Fibroblast of mammary gland (primary cell): ENCODE measurements at regions not wholly inside any gene's neighbourhood (a gene's known extent, or its start where the extent isn't known, plus 50 kb on each side); places are given as distances from the start of the nearest gene placed in this dataset.

Source experiments
- DNase-seq: peaks from one replicate; pipeline ENCODE4 v3.0.0-alpha.2; 2010; ENCODE audit warnings: low read depth
- H3K4me3 ChIP-seq: 2 replicates; pipeline ENCODE4 v1.5.1; 2011; ENCODE audit warnings: low read depth, mild to moderate bottlenecking, low read length, moderate library complexity; ENCODE audit not compliant: control insufficient read depth
- CTCF ChIP-seq: conservative IDR thresholded peaks from 2 replicates; pipeline ENCODE4 v1.5.1; 2011; ENCODE audit warnings: low read depth, low read length, inconsistent platforms; ENCODE audit not compliant: control insufficient read depth, insufficient read depth

- H3K4me3 ChIP-seq, result no peak overlapping the region
- TF ChIP-seq CTCF, result no peak
- no peak for DNase-seq
Measured at GRCh38 chr4:116512552-116512951, 572.8 kb downstream of the TRAM1L1 start.

GRCh38 chr4:116501954-116502353 is 583.4 kb downstream of the TRAM1L1 start:
- no peak for TF ChIP-seq CTCF
- no peak for DNase-seq
- H3K4me3 ChIP-seq, result no peak overlapping the region

- TF ChIP-seq CTCF, result no peak
Measured at GRCh38 chr4:116500225-116500624, 585.2 kb downstream of the TRAM1L1 start.

GRCh38 chr4:116489739-116490138 is 595.6 kb downstream of the TRAM1L1 start:
- TF ChIP-seq CTCF, result no peak
- H3K4me3 ChIP-seq, result no peak overlapping the region
- DNase-seq, result no peak

More at GRCh38 chr4:116500225-116500624, 585.2 kb downstream of the TRAM1L1 start:
- no peak overlapping the region for H3K4me3 ChIP-seq
- no peak for DNase-seq

- DNase-seq, result no peak
- no peak overlapping the region for H3K4me3 ChIP-seq
- TF ChIP-seq CTCF, result no peak
Measured at GRCh38 chr4:116486401-116486800, 599.0 kb downstream of the TRAM1L1 start.

- no peak overlapping the region for H3K4me3 ChIP-seq
- TF ChIP-seq CTCF, result no peak
- DNase-seq, result no peak
Measured at GRCh38 chr4:116480546-116480945, 604.8 kb downstream of the TRAM1L1 start.

GRCh38 chr4:116478343-116478742 is 607.0 kb downstream of the TRAM1L1 start:
- no peak overlapping the region for H3K4me3 ChIP-seq
- no peak for DNase-seq
- TF ChIP-seq CTCF, result no peak
